ENCODE measurements at regions not wholly inside any gene's neighbourhood (a gene's known extent, or its start where the extent isn't known, plus 50 kb on each side); places are given as distances from the start of the nearest gene placed in this dataset.

GRCh38 chr6:95117236-95117635 lies 460.1 kb upstream of the MANEA start:
- no peak for TF ChIP-seq EZH2phosphoT487 (IDR thresholded peaks at IDR 0.05; ENCODE audit: borderline replicate concordance, low read depth, low read length)
- TF ChIP-seq CTCF (conservative IDR thresholded peaks at IDR 0.05; ENCODE audit: low read length) = no peak

Data from OCI-LY7 (cell line).